GM23248 (cell line): ENCODE measurements at regions not wholly inside any gene's neighbourhood (a gene's known extent, or its start where the extent isn't known, plus 50 kb on each side); places are given as distances from the start of the nearest gene placed in this dataset.

Experiments used
- DNase-seq: peaks from one replicate; pipeline ENCODE4 v3.0.0-alpha.2; 2015
- H2AFZ ChIP-seq: fragments of 200-600 bp; sonication (generic); 2 replicates; pipeline ENCODE4 v1.6.1; 2016; ENCODE audit warnings: antibody characterized with exemption
- H3F3A ChIP-seq: fragments of 200-600 bp; sonication (generic); 2 replicates; pipeline ENCODE4 v1.6.1; 2016; ENCODE audit warnings: mild to moderate bottlenecking, antibody characterized with exemption, mixed run types; ENCODE audit not compliant: insufficient read depth
- H3K27ac ChIP-seq: fragments of 200-600 bp; sonication (generic); 2 replicates; pipeline ENCODE4 v1.5.1; 2016; ENCODE audit warnings: mild to moderate bottlenecking
- H3K27me3 ChIP-seq: fragments of 200-600 bp; sonication (generic); replicated peaks from 2 replicates; pipeline ENCODE4 v1.6.1; 2016; ENCODE audit warnings: mild to moderate bottlenecking; ENCODE audit not compliant: insufficient read depth
- H3K36me3 ChIP-seq: fragments of 200-600 bp; sonication (generic); 2 replicates; pipeline ENCODE4 v1.6.1; 2016; ENCODE audit warnings: low read depth, mild to moderate bottlenecking
- H3K4me1 ChIP-seq: fragments of 200-600 bp; sonication (generic); 2 replicates; pipeline ENCODE4 v1.6.1; 2016; ENCODE audit warnings: mild to moderate bottlenecking; ENCODE audit not compliant: insufficient read depth
- H3K4me2 ChIP-seq: fragments of 200-600 bp; sonication (generic); one replicate; pipeline ENCODE4 v1.6.1; 2016; ENCODE audit warnings: mild to moderate bottlenecking; ENCODE audit not compliant: unreplicated experiment
- H3K4me3 ChIP-seq: fragments of 200-600 bp; sonication (generic); 2 replicates; pipeline ENCODE4 v1.5.1; 2016; ENCODE audit warnings: mild to moderate bottlenecking
- H3K79me2 ChIP-seq: fragments of 200-600 bp; sonication (generic); 2 replicates; pipeline ENCODE4 v1.6.1; 2016; ENCODE audit warnings: mild to moderate bottlenecking; ENCODE audit not compliant: insufficient read depth
- H3K9ac ChIP-seq: fragments of 200-600 bp; sonication (generic); 2 replicates; pipeline ENCODE4 v1.6.1; 2016; ENCODE audit warnings: mild to moderate bottlenecking
- H3K9me2 ChIP-seq: fragments of 200-600 bp; sonication (generic); 2 replicates; pipeline ENCODE4 v1.6.1; 2016; ENCODE audit warnings: mixed run types, mild to moderate bottlenecking, moderate library complexity; ENCODE audit not compliant: insufficient read depth
- H3K9me3 ChIP-seq: fragments of 200-600 bp; sonication (generic); one replicate; pipeline ENCODE4 v1.6.1; 2017; ENCODE audit warnings: low read depth
- H4K20me1 ChIP-seq: fragments of 200-600 bp; sonication (generic); 2 replicates; pipeline ENCODE4 v1.6.0; 2016; ENCODE audit not compliant: insufficient read depth
- EZH2 ChIP-seq: fragments of 200-600 bp; sonication (generic); IDR thresholded peaks from 2 replicates; pipeline ENCODE4 v1.6.1; 2018; ENCODE audit warnings: antibody characterized with exemption, mild to moderate bottlenecking; ENCODE audit not compliant: insufficient read depth, poor library complexity, severe bottlenecking
- EZH2phosphoT487 ChIP-seq: fragments of 200-600 bp; sonication (generic); IDR thresholded peaks from 2 replicates; pipeline ENCODE4 v1.6.1; 2018; ENCODE audit warnings: antibody characterized with exemption, moderate library complexity, mild to moderate bottlenecking, low read depth; ENCODE audit not compliant: insufficient read depth
- WGBS, 2 experiments: methylation state at CpG; one replicate each; pipeline ENCODE4 v1.1.6; 2015 to 2017; ENCODE audit warnings: low lambda C conversion rate in 2 of 2, low coverage in 1 of 2; ENCODE audit errors: missing lambda C conversion rate in 2 of 2; 5-methylcytosine and 5-hydroxymethylcytosine counted together
- in situ Hi-C: fragments of 300-500 bp; cut with MboI; formaldehyde crosslinking; loops from 2 replicates; pipeline ENCODE4 v1.15.0; 2020

DNA sequence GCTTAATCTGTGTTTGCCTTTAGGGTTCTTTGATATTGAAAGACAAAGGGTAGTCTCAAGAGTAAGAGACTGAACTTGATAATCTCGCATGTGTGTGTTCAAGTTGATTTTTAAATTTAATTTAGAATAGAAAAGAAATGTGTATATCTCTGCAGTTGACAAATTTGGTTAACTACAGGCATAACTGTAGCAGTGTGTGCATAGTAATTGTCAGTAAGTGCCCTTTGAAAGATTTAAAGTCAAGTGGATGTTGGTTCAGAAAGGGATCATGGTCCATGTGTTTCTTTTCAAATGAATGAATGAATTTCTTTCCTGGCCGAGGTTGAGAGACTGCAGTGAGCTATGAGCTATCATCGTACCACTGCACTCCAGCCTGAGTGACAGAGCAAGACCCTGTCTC, 49.9 kb upstream of the DYRK2 start:
- Histone ChIP-seq H3K9me3 (no peaks in the 10 kb centered on the region), H2AFZ (no peak overlapping the region), H3K4me3 (no peak overlapping the region), H3K36me3 (no peaks in the 10 kb centered on the region), H4K20me1 (no peaks in the 10 kb centered on the region), H3K4me1 (peaks cover 5% of the 10 kb centered on the region; the same call in 1 of the 2 replicates), H3K27me3 (no peaks in the 10 kb centered on the region), H3K4me2 (no peak overlapping the region), H3F3A (peaks cover 5% of the 10 kb centered on the region), H3K9ac (no peak overlapping the region), H3K9me2 (no peaks in the 10 kb centered on the region), H3K27ac (no peak overlapping the region), H3K79me2 (no peaks in the 10 kb centered on the region)
- no peak for TF ChIP-seq EZH2
- no peak for TF ChIP-seq EZH2phosphoT487
- in situ Hi-C loops, result no loop called here
- no peak for DNase-seq
- 82 to 84% methylated on average over 3 of the region's 3 CpGs for WGBS, 2 experiments
